GM12864 (cell line): ENCODE measurements at regions not wholly inside any gene's neighbourhood (a gene's known extent, or its start where the extent isn't known, plus 50 kb on each side); places are given as distances from the start of the nearest gene placed in this dataset.

Experiments used
- DNase-seq: peaks from one replicate; pipeline ENCODE4 v3.0.0-alpha.2; 2011; ENCODE audit warnings: low read depth
- H3K4me3 ChIP-seq: 2 replicates; pipeline ENCODE4 v1.5.1; 2011; ENCODE audit warnings: mild to moderate bottlenecking, low read depth, low read length, control low read depth
- TF ChIP-seq, protein P1 (sequence below): IDR thresholded peaks from 2 replicates; pipeline ENCODE4 v1.5.1; 2011; ENCODE audit warnings: low read depth, mild to moderate bottlenecking, moderate library complexity, low read length, control low read depth, inconsistent platforms; ENCODE audit errors: missing control alignments

DNA sequence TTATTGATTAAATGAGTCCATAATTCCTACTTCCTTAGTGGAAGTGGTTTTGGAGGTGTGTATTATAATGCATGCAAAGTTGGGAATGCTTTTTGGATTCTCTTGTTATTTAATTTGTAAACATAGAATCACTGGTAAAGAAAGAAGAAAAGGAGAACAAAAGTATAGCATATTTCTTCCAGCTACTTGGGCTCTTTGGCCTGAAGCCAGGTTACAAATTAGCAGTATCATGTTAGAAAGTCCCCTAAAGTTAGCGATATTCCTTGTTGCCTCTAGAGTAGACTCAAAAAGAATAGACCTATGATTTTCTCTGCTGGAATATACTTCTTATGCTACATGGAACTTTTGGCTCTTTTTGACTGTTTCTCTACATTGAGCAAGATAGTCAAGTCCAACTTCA is 60.6 kb upstream of the CD28 start:
- no peak overlapping the region for H3K4me3 ChIP-seq
- TF ChIP-seq, protein P1, sequence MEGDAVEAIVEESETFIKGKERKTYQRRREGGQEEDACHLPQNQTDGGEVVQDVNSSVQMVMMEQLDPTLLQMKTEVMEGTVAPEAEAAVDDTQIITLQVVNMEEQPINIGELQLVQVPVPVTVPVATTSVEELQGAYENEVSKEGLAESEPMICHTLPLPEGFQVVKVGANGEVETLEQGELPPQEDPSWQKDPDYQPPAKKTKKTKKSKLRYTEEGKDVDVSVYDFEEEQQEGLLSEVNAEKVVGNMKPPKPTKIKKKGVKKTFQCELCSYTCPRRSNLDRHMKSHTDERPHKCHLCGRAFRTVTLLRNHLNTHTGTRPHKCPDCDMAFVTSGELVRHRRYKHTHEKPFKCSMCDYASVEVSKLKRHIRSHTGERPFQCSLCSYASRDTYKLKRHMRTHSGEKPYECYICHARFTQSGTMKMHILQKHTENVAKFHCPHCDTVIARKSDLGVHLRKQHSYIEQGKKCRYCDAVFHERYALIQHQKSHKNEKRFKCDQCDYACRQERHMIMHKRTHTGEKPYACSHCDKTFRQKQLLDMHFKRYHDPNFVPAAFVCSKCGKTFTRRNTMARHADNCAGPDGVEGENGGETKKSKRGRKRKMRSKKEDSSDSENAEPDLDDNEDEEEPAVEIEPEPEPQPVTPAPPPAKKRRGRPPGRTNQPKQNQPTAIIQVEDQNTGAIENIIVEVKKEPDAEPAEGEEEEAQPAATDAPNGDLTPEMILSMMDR, result no peak
- no peak for DNase-seq

DNA sequence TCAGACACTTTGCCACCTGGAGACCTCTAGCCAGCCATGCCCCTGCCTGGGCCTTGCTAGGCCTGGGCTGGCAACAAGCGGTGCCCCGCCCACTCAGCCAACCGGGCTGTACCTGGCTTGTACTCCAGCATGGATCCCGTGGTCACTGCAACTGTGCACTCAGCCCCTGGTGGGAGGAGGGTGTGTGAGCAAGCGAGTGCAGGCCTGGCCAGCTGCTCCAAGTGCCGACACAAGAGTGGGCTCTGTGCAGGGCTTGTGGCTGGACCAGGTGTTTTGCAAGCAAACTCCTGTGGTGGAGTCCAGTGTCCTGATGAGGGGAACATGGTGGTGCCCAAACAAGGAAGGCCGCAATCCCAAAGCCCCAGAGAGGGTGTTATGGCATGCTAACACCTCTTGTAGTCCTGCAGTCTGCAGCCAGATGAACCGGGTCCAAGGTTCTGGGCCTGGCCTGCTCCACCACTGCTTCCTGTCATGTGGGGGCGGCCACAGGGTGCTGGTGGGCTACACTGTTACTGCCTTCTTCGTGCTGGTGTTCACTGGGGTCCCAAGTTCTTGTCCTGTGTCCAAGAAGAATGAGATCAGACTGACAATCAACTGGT is 60.1 kb upstream of the CD28 start:
- no peak for DNase-seq

DNA sequence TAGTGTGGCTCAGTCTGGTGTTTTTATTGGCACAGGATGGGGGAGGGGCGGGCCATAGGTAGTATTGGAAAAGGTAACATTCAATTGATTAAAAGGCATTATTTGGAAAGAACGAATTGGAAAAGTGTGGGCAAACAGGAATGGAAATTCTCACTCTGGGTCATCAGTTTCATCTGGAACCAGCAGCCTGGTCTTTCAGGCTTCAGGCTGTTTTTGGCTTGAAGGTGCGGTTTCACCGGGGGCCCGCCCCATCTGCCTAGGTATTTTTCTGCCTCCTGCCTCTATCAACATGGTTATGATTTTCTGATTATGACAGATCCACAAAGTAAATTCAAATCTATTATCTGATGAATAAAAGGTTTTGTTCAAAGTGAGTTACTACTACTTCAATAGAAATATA is 59.5 kb upstream of the CD28 start:
- no peak for DNase-seq
- no peak overlapping the region for H3K4me3 ChIP-seq
- TF ChIP-seq, protein P1, result no peak

More for the DNA sequence above, 60.1 kb upstream of the CD28 start:
- H3K4me3 ChIP-seq, result no peak overlapping the region
- TF ChIP-seq, protein P1, result no peak

DNA sequence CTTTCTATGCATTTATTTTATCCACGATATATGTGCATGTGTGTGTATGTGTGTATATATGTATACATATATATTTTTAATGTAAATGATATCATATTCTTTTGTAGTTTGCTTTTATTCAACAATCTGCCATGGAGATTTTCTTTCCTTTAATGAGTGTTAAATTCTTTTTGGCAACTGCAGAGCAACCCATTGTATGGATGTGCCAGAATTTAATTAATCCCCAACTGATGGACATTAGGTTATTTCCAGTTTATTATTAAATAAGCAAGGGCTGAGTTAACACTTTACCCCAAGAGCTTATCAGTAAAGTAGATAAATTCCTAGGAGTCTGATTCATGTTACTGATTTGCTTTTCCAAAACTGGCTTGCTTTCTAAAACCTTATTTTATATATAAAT is 58.9 kb upstream of the CD28 start:
- no peak for DNase-seq
- H3K4me3 ChIP-seq, result no peak overlapping the region
- TF ChIP-seq, protein P1, result no peak

DNA sequence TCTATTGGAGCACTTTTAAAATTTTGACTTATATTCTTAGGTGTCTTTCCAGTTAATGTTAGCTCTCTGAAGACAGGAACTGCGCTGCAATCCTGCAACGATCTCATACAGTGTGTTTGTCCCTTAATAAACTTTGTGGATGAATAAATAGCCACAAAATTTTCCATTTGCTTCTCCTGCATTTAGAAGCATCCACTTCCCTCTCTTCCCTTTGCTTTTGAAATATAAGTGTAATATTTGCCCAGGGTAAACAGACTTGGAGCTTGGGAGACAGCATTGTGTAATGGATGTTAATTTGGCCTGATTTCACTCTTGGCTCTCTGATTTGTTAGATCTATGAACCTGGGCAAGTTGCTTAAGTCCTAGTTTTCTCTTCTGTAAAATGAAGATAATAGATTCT is 58.2 kb upstream of the CD28 start:
- no peak overlapping the region for H3K4me3 ChIP-seq
- DNase-seq, result no peak
- TF ChIP-seq, protein P1, result no peak

DNA sequence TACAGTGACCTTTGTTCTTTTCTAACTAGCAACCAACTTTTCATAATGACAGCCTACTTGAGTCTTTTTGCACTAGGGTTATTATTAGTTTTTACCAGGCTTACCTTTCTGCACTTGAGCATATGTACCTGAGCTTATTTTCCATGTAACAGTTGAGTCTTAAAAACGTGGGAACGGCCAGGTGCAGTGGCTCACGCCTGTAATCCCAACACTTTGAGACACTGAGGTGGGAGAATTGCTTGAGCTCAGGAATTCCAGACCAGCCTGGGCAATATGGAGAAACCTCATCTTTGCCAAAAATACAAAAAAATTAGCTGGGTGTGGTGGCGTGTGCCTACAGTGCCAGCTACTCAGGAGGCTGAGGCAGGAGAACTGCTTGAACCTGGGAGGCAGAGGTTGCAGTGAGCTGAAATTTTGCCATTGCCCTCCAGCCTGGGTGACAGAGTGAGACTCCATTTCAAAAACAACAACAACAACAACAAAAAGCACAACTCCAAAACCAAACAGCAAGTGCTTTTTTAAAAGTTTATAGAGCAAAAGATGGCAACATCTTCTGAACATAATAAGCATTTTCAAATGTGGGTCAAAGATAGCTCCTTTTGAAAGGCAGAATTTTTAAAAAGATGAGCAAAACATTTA is 57.1 kb upstream of the CD28 start:
- no peak for DNase-seq
- TF ChIP-seq, protein P1, result no peak
- H3K4me3 ChIP-seq, result no peak overlapping the region
